EH (cell line): ENCODE measurements at regions not wholly inside any gene's neighbourhood (a gene's known extent, or its start where the extent isn't known, plus 50 kb on each side); places are given as distances from the start of the nearest gene placed in this dataset.
"Not testable (repeated sequence)": the region's sequence is repeated elsewhere in the genome, so short reads cannot be mapped to it uniquely, and the experiment has no call there.

Experiments used
- DNase-seq: peaks from one replicate; pipeline ENCODE4 v3.0.0-alpha.2; 2015; ENCODE audit warnings: low read depth

DNA sequence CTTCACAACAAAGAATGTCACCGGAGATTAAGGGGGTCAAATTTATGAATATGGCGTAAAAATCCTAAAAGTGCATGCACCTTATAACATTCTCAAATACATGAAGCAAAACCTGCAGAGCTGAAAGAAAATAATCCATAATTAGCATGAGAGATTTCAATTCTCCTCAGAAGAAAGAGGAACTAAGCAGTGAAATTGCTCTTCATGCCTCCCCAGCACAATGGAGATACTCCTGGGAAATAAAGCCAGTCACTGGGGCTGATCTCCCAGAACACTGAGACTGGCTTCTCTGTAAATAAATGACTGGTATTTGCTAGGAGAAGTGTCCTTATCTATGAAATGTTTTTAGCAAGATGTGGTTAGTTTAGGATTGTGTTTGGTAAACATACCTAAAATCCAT lies 68.1 kb downstream of the GOLGA6L6 start:
- not testable (repeated sequence) for DNase-seq

DNA sequence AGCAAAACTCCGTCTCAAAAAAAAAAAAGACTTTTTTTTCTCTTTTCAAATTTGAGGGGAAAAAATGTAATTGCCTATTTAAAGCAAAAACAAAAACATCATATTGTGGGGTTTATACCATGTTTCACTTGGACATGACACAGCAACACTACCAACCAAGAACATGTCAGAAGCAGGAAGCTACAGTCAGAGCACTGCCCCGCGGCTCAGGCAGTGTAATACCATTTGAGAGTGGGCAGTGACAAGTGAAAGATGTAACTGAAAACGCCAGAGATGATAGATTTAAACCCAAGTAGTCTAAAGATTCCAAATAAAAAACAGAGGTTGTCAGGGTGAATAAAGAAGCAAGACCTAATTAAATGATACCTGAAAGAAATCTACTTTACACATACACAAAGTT lies 68.6 kb downstream of the GOLGA6L6 start:
- DNase-seq: not testable (repeated sequence)

DNA sequence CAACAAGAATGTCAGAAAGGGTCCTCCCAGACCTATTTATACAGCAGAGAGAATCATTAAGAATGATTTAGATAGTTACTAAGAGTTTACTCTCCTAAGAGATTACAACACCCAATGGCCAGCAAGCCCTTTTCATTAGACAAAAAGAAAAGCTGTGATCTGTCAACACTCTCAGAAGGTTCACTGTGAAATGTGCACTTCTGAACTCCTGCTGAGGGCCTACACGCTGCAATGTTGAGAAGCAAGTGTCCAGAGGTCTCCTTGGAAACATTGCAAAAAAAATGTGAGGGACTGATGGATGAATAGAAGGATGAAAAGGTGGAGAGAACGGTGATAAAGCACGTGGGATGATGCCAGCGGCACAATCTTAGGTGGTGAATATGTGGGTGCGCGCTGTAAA lies 70.8 kb downstream of the GOLGA6L6 start:
- DNase-seq: not testable (repeated sequence)

DNA sequence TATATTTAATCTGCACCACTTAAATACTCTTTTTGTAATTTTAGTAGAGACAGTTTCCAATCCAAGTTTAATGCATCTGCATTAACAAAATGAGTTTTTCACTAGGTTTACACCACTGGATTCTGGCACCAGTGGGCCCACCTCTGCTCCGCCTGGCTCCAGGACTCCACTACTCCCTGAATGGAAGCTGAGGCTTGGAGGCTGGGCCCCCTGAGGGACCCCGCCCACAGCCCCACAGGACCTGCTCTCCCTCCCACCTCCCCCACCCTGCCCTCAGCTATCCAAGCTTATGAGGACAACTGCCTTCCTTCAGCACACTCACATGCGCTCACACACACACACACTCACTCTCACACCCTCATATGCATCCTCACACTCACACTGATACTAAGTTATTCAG lies 100.5 kb downstream of the GOLGA6L6 start:
- not testable (repeated sequence) for DNase-seq

DNA sequence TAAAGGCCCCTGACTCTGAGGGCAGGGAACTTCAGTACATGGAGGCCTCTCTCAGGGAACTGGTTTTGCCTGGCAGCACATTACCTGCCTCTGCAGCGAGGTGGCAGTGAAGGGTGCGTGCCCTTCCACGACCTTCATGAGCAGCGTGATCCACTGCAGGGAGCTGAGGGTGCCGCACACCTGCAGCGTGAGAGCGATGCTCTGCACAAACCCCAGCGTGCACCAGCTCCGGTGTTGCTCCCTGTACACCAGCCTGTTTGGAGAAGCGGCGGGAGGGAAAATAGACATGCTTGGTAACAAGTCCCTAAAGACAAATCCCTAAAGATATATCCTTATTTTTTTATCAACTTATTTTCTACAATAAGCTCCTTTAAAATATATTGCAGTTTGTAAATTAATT lies 101.2 kb downstream of the GOLGA6L6 start:
- DNase-seq: not testable (repeated sequence)

DNA sequence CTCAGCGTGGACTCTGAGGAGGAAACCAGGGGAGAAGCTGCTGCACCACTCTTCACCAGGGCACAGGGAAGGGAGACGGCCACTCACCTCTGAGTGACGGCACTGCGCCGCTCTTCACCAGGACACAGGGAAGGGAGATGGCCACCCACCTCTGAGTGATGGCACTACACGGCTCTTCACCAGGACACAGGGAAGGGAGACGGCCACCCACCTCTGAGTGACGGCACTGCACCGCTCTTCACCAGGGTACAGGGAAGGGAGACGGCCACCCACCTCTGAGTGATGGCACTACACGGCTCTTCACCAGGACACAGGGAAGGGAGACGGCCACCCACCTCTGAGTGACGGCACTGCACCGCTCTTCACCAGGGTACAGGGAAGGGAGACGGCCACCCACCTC lies 102.5 kb downstream of the GOLGA6L6 start:
- not testable (repeated sequence) for DNase-seq

DNA sequence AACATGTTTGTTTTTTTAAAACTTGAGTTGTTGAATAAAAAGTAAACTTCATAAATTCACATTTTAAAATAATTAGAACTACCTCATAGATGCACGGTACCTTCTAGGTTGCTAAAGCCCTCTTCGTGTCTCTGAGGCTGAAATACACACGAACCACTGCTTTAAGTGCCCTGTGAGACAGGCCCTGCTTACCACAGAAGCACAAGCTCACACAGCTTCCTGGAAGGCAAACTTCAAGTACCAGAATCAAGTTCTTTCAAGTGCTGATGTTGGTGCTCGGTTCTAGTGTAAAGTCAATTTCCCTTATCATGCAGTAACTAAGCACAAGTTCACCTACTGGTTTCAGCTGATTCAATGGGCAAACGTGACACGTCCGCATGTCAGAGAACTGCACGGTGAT lies 103.3 kb downstream of the GOLGA6L6 start:
- not testable (repeated sequence) for DNase-seq

DNA sequence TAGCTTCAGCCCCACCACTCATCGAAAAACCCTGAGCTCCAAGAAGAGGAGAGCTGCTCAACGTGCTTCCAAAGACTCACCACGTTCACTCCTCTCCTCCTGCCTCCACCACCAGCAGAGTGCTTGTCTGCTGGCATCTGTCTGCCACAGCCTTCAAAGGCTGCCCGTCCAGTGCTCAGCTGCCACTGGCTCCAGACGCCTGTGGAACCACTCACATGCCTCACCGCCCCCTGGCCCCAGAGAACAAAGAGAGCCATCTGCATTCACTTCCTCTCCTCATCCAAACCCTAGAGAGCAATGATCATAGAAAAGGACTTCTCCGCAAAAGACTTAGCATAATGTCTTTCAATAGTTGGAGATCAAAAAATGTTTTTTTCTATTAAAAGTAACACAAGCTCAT lies 108.1 kb downstream of the GOLGA6L6 start:
- not testable (repeated sequence) for DNase-seq

DNA sequence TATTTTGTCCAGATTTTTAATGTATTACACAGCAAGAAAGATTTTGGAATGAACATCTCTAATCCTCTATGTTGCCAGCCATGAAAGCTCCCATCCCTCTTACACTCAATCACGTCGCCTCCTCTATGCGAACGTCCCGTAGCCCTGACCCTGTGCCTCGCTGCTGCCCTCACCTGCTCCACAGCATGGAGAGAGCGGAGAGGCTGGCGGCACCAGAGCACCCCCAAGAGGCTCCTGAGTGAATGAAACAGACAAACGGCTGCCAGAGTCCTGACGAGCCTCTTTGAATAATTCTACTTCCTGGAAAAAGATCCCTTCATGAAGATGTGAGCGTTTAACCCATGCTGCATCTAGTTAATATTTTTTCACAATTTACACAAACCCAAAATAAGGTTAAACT lies 111.1 kb downstream of the GOLGA6L6 start:
- DNase-seq: not testable (repeated sequence)

DNA sequence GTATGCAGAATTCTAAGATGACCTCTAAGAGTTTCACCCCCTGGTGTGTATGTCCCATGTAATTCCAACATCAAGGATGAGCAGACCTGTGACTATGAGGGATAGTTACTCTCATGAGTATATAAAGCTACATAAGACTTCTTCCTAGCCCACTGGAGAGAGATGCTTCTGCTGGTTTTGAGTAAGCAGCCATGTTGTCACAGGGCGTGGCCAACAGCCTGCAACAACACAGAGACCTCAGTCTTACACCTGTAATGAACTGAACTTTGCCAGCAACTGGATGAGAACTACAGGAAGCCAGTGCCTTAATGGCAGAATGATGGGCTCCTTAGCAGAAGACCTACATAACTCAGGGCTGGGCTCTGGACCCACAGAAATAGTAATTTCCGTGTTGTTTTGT lies 120.9 kb downstream of the GOLGA6L6 start:
- DNase-seq: not testable (repeated sequence)

DNA sequence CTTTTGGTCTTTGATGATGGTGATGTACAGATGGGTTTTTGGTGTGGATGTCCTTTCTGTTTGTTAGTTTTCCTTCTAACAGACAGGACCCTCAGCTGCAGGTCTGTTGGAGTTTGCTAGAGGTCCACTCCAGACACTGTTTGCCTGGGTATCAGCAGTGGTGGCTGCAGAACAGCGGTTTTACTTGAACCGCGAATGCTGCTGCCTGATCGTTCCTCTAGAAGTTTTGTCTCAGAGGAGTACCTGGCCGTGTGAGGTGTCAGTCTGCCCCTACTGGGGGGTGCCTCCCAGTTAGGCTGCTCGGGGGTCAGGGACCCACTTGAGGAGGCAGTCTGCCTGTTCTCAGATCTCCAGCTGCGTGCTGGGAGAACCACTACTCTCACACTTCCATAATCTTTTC lies 125.0 kb downstream of the GOLGA6L6 start:
- DNase-seq: not testable (repeated sequence)

DNA sequence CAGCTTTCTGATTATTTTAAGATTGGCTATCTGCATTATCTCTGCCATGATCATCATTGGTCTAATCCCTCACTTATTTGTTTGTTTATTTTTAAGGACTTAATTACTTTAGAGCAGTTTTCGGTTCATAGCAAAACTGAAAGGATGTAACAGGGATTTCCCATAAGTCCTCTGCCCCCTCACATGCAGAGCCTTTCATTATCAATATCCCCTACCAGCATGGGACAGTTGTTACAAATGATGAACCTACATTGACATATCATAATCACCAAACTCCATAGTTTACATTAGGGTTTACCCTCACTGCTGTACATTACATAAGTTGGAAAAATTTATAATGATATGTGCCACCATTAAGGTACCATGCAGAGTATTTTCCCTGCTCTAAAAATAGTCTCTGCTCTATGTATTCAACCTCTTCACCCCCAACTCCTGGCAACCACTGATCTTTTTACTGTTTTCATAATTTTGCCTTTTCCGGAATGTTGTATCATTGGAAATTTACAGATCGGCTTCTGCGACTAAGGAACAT lies 131.9 kb downstream of the GOLGA6L6 start:
- DNase-seq: not testable (repeated sequence)

DNA sequence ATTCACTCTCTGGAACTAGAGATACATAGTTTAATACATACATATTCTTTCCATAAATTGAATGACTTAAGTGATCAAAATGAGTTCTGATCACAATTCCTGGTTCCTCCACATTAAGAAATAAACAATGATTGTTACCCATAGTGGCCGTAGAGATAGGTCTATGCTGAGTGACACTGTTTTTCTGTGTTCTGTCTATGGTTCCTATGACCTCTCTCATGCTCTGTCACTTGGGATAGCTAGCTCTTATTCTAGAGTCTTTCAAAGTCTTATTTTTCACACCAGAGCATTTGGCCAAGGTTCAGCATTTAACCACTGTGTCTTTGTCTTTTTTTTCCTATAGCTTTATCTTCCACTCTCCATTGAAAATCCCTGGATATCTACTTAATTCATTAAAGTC lies 132.4 kb downstream of the GOLGA6L6 start:
- no peak for DNase-seq

DNA sequence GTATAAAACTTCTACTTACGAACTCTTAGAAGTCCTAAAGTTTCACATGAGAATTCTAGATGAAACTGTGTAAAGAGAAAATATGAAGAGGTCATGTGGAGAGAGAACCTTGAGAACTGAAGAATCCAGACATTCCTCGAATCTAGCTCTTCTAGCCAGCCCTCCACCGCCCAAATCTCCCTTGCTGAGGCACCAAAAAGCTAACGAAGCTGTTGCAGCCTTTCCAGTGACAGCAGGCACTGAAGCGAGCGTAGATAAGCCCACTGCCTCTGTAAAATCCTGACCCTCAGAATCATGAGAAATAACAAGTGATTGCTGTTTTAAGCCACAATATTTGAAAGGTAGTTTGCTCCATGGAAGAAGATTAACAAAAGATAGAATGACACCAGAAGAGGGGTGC lies 134.0 kb downstream of the GOLGA6L6 start:
- no peak for DNase-seq

DNA sequence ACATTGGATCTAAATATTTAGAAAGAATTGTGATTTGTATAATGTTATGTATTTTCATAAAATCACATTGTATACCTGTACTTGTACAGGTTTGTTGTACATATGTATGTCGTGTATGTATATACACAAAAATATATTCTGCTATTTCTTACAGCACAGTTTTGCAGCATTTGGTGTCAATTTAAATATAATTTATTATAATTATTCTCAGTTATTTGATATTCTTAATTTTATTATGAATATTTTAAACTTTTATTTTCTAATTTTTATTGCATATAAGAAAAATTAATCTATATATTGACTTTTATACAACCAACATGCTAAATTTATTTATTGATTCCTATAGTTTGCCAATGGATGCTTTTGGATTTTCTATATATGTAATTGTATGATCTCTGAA lies 137.0 kb downstream of the GOLGA6L6 start:
- not testable (repeated sequence) for DNase-seq

DNA sequence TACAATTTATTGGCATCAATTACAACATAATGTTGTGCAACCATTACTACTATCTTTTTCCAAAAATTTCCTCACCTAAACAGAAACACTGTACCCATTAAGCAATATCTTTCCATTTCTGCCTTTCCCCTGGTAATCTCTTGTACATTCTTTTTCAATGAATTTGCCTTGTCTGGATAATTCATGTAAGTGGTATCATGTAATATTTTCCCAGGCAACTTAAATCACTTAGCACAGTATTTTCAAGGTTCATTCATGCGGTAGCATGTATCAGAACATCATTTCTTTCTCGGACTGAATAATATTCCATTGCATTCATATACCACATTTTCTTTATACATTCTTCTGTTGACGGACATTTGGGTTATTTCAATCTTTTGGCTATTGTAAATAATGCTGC lies 139.0 kb downstream of the GOLGA6L6 start:
- DNase-seq: not testable (repeated sequence)

DNA sequence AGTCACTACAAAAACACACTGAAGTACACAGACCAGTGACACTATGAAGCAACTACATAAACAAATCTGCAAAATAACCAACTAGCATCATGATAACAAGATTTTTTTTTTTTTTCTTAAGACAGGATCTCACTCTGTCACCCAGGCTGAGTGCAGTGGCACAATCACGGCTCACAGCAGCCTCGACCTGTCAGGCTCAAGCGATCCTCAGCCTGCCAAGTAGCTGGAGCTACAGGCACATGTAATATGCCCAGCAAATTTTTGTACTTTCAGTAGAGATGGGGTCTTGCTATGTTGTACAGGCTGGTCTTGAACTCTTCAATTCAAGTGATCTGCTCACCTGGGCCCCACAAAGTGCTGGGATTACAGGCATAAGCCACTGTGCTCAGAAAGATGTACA lies 140.5 kb downstream of the GOLGA6L6 start:
- not testable (repeated sequence) for DNase-seq

DNA sequence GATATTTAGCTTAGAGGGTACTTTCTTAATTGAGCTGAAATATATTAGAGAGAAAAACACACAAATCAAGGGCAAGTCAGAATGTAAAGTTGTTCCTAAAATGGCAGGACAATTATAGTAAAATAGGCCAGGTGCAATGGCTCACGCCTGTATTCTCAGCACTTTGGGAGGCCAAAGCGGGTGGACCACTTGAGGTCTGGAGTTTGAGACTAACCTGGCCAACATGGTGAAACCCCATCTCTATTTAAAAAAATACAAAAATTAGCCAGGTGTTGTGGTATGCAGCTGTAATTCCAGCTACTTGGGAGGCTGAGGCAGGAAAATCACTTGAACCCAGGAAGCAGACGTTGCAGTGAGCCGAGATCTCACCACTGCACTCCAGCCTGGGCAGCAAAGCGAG lies 142.9 kb downstream of the GOLGA6L6 start:
- DNase-seq: not testable (repeated sequence)

DNA sequence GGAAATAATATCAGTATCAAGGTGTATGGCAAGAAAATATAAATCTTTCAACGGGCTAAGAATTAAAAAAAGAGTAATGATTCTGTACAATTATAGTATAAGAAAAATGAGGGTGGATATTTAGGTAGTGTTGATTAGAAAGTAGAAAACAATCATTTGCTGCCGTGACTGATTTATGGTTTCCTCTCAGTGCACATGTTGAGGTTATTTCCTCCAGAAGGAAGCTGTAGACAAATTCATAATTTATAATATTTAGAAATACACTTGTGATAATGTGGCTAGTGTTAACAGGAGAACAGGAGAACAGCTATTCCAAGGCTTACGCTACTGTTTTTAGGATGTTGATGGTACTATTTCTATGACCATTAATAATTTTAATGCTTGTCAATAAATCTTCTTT lies 153.4 kb downstream of the GOLGA6L6 start:
- DNase-seq: not testable (repeated sequence)

DNA sequence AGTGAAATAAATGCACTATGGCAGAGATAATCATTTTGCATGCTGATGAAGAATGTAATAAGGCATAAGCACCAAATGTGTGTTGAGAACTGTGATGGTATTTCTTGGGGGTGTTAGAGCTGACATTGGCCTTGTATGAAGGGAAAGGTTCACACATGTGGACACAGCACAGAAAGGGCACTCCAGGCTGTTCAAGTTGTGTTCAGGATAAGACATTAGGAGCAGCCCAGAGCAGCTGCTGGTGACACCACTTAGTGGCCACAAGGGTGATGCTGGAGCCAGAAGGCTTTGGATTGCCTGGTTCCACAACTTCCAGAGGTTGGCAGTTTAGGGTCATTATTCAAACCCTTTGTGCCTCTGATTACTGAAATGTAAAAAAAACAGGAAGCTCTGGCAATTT lies 155.4 kb downstream of the GOLGA6L6 start:
- DNase-seq: no peak

DNA sequence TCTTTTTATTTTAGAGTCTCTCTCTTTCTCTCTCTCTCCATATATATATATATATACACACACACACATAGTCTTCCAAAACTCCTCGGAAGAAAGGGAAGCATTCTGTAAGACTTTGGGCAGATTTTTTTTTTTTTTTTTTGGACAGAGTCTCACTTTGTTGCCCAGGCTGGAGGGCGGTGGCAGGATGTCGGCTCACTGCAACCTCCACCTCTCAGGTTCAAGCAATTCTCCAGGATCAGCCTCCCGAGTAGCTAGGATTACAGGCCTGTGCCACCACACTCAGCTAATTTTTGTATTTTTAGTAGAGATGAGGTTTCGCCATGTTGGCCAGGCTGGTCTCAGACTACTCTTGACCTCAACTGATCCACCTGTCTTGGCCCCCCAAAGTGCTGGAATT lies 161.4 kb downstream of the GOLGA6L6 start:
- DNase-seq: not testable (repeated sequence)

DNA sequence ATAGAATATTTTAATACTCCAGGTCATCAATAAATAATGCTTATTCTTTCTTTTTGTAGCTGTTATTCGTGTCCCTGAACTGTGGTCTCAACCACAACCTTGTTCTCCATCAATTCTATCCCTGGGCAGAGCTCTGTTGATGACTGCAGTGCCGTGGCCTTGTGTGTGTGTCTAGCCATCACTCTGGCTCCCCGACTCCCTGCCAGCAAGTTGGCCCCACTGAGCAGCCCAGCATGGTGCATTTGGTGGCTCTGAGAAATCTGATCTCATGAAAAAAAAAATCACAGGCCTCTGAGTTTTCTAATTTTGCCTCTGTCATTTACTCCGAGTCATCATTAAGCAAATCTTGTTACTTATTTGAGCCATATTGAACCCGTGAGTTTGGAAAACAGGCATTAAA lies 164.7 kb downstream of the GOLGA6L6 start:
- DNase-seq: no peak

DNA sequence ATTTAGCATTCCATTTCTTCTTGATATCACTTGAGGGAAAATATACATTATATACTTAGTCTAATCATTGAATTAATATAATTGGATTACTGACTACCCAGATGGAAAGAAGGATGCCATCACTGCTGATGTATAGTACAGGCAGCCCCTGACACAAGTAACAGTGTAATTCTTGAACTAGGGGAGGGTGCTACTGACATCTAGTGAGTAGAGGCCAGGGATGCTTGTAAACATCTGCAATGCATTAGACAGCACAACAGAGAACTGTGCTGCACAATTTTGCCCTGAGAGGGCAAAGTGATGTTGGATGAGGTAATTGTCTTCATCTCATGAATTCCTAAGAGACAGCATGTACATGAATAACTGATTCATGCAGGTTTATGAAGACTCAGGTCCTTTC lies 169.2 kb downstream of the GOLGA6L6 start:
- not testable (repeated sequence) for DNase-seq

DNA sequence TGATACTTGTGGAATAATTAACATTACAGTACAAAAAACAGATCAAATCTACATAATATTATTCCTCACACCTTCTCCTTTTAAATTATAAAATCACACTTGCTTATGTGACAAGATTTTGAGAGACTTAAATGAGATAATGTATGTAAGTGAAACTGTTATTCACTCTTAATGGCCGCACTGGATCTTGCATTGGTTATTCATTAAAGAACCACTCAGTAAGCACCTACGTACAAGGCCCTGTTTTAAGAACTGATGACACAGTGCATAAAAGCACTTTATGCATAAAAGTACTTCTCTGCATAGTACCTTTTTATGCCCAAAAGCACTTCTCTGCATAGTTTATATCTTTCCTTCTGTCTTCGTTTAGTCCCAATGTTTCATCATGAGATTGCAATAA lies 172.1 kb downstream of the GOLGA6L6 start:
- DNase-seq: no peak

DNA sequence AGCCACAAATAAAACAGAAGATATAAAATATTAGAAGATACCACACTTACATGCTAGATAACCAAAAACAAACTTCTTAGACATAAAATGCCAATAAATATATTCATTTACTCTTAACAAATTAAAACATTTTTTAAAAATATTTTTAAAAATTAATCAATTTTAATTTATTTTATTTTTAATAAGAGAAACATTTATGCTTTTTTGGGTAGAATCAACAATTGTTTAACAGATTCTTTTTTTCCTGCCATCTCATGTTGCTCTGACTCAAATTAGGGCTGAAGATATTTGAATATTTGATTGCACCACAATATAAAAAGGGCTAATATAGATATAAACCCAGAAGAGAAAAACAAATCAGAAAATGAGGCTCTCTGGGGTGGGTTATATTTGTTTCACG lies 172.6 kb downstream of the GOLGA6L6 start:
- no peak for DNase-seq
